Gastroesophageal sphincter (tissue), 4 donors: ENCODE measurements at regions not wholly inside any gene's neighbourhood (a gene's known extent, or its start where the extent isn't known, plus 50 kb on each side); places are given as distances from the start of the nearest gene placed in this dataset.

Experiments
- ATAC-seq: fragments of 150-250 bp; one replicate; pipeline ENCODE4 v1.9.1; 2016; ENCODE audit warnings: mild to moderate bottlenecking, moderate library complexity
- H3K27ac ChIP-seq, 4 donors: fragments of 200-600 bp; sonication (generic) in 3 of 4; 1 replicate in 3 of 4; 2 replicates in 1 of 4; pipeline ENCODE4 v1.5.1; 2016 to 2019
- H3K27me3 ChIP-seq: fragments of 200-600 bp; sonication (generic); one replicate; pipeline ENCODE4 v1.5.1; 2019
- H3K36me3 ChIP-seq, 2 donors: fragments of 200-600 bp; sonication (generic); one replicate each; pipeline ENCODE4 v1.5.1; 2019; ENCODE audit warnings: control low read depth in 1 of 2
- H3K4me1 ChIP-seq, 3 donors: fragments of 200-600 bp; sonication (generic); 1 replicate in 2 of 3; 2 replicates in 1 of 3; pipeline ENCODE4 v1.5.1; 2016 to 2019; ENCODE audit warnings: control low read depth in 2 of 3
- H3K4me3 ChIP-seq, 2 donors: fragments of 200-600 bp; sonication (generic); one replicate each; pipeline ENCODE4 v1.5.1; 2019; ENCODE audit warnings: mild to moderate bottlenecking in 1 of 2, moderate library complexity in 1 of 2
- H3K9me3 ChIP-seq, 3 donors: fragments of 200-600 bp; sonication (generic); one replicate each; pipeline ENCODE4 v1.5.1; 2017 to 2019; ENCODE audit warnings: control low read depth in 2 of 3
- CTCF ChIP-seq, 4 experiments: fragments of 200-600 bp in 2 of 4; fragments of 450-650 bp in 2 of 4; sonication (generic) in 1 of 4; IDR thresholded peaks; one replicate each; pipeline ENCODE4 v1.5.1; 2017 to 2019; ENCODE audit warnings: antibody characterized with exemption in 4 of 4, mild to moderate bottlenecking in 2 of 4, moderate library complexity in 2 of 4
- EP300 ChIP-seq: sonication (generic); formaldehyde crosslinking; IDR thresholded peaks from one replicate; pipeline ENCODE4 v1.6.1; 2017; ENCODE audit warnings: antibody characterized with exemption, mild to moderate bottlenecking
- POLR2A ChIP-seq, 2 donors: fragments of 450-650 bp; IDR thresholded peaks; one replicate each; pipeline ENCODE4 v1.6.1; 2017; ENCODE audit warnings: antibody characterized with exemption in 2 of 2, mild to moderate bottlenecking in 2 of 2, moderate library complexity in 1 of 2
- POLR2AphosphoS5 ChIP-seq: sonication (generic); formaldehyde crosslinking; IDR thresholded peaks from one replicate; pipeline ENCODE4 v1.6.1; 2017; ENCODE audit warnings: antibody characterized with exemption
- WGBS, 2 donors: methylation state at CpG; one replicate each; pipeline ENCODE4 v1.1.5; 2018; ENCODE audit warnings: low coverage in 1 of 2; 5-methylcytosine and 5-hydroxymethylcytosine counted together

DNA sequence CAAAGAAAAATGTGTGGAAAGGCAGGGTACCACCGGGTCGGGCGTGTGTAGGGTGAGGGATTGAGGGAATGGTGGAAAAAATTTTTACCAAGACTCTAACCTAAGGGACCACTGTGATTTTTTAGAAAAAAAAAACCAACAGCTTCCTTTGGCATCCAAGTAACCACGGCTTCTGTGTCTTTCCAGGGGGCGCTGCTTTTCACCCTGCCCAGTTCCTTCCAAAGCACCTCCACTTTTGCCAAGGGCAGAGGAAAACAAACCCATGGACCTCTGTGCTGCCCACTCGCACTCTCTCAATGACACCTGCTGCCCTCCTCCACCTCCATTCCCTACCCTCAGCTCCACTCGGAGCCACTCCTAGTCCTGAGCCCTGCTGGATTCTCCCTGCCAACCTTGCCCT lies 381.0 kb downstream of the ENC1 start:
- H3K36me3 ChIP-seq, result no peaks in the 10 kb centered on the region
- TF ChIP-seq POLR2AphosphoS5 (no peak), CTCF (IDR thresholded peaks at IDR 0.05) (no peak), POLR2A (IDR thresholded peaks at IDR 0.05) (no peak), EP300 (no peak)
- H3K27me3 ChIP-seq, result no peaks in the 10 kb centered on the region
- peaks cover 0 to 20% (median 0%) of the 10 kb centered on the region in 3 donors for H3K4me1 ChIP-seq
- no peak for ATAC-seq
- H3K4me3 ChIP-seq, result no peak overlapping the region
- no peak overlapping the region for H3K27ac ChIP-seq
- no peaks in the 10 kb centered on the region for H3K9me3 ChIP-seq
- 89 to 92% methylated on average over 3 to 7 of the region's 7 CpGs for WGBS, 2 donors

DNA sequence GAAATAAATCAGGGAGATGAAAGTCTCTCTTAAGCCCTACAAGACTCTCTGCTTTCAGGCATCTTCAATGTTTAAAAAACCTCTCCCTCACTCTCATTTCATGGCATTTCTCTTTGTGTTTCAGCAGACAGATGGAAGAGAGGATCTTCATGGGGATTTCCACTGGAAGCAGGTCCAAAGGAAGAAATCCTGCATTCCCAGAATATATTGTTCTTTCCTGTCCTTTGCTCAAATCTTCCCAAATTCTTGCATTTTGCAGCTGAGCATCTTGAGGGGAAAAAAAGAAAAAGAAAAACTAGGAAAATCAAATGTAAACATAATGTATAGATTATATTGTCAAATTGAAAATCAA lies 382.2 kb downstream of the ENC1 start:
- Histone ChIP-seq H3K4me1 (peaks cover 0 to 20% (median 0%) of the 10 kb centered on the region in 3 donors), H3K36me3 (no peaks in the 10 kb centered on the region), H3K9me3 (no peaks in the 10 kb centered on the region), H3K27me3 (no peaks in the 10 kb centered on the region), H3K4me3 (no peak overlapping the region), H3K27ac (peak overlapping the region in 3 of 4 donors; percentile 5 to 72 (median 22))
- TF ChIP-seq POLR2AphosphoS5, result no peak
- TF ChIP-seq EP300, result no peak
- TF ChIP-seq CTCF (IDR thresholded peaks at IDR 0.05), result no peak
- no peak for TF ChIP-seq POLR2A (IDR thresholded peaks at IDR 0.05)
- no peak for ATAC-seq

- no peaks in the 10 kb centered on the region for H3K36me3 ChIP-seq
Observed at GRCh38 chr5:74257645-74258313, 382.7 kb downstream of the ENC1 start.

DNA sequence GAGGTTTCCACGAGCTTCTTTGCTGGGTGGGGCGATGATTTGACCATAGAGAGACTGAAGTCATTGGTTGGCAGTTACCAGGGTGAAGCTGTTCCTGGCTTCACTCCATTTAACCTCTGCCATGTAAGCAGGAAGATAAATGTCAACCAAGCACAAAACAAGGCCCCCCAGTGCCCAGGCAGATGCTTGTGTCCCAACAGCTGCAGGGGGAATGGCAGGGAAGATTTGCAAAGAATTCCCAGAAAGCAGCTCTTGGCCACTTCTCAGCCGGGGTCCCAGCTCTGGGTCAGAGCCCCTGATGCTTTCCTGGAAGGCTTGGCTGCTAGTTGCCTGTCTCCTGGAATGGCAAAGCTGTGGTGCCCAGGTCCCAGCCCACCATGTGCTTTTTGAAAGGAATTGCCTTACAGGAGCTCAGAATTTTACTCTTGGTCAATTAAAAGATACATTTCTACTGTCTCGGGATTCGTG lies 383.4 kb downstream of the ENC1 start:
- no peak for ATAC-seq

More at GRCh38 chr5:74257645-74258313, 382.7 kb downstream of the ENC1 start:
- peaks cover 0 to 20% (median 0%) of the 10 kb centered on the region in 3 donors for H3K4me1 ChIP-seq
- no peak overlapping the region for H3K4me3 ChIP-seq
- ATAC-seq, result peak; percentile 93
- peak overlapping the region in 3 of 4 donors; percentile 62 to 72 (median 69) for H3K27ac ChIP-seq
- no peak for TF ChIP-seq POLR2A (IDR thresholded peaks at IDR 0.05)
- peak; percentile 57 for TF ChIP-seq POLR2AphosphoS5
- no peaks in the 10 kb centered on the region for H3K9me3 ChIP-seq
- WGBS, 2 donors, result 23 to 24% methylated on average over 3 to 6 of the region's 6 CpGs
- no peaks in the 10 kb centered on the region for H3K27me3 ChIP-seq

GRCh38 chr5:74255692-74256392 lies 384.7 kb downstream of the ENC1 start:
- no peaks in the 10 kb centered on the region for H3K36me3 ChIP-seq
- H3K27me3 ChIP-seq, result no peaks in the 10 kb centered on the region
- H3K4me3 ChIP-seq, result no peak overlapping the region
- TF ChIP-seq POLR2AphosphoS5 (no peak), EP300 (no peak), CTCF (IDR thresholded peaks at IDR 0.05) (no peak), POLR2A (IDR thresholded peaks at IDR 0.05) (no peak)
- ATAC-seq, result no peak
- H3K4me1 ChIP-seq, result peaks cover 0 to 25% (median 0%) of the 10 kb centered on the region in 3 donors
- 87 to 100% methylated on average over 2 to 3 of the region's 6 CpGs for WGBS, 2 donors
- H3K27ac ChIP-seq, result peak overlapping the region in 2 of 4 donors; percentile 35 to 72
- no peaks in the 10 kb centered on the region for H3K9me3 ChIP-seq

More for the DNA sequence above, 383.4 kb downstream of the ENC1 start:
- 49% methylated on average over 4 to 5 of the region's 5 CpGs for WGBS, 2 donors
- Histone ChIP-seq H3K27ac (peak overlapping the region in 3 of 4 donors; percentile 62 to 72 (median 69)), H3K27me3 (no peaks in the 10 kb centered on the region), H3K9me3 (no peaks in the 10 kb centered on the region), H3K4me1 (peaks cover 0 to 20% (median 0%) of the 10 kb centered on the region in 3 donors), H3K36me3 (no peaks in the 10 kb centered on the region), H3K4me3 (no peak overlapping the region)
- TF ChIP-seq POLR2A (IDR thresholded peaks at IDR 0.05) (no peak), CTCF (IDR thresholded peaks at IDR 0.05) (no peak), EP300 (no peak), POLR2AphosphoS5 (no peak)
